A549 (cell line): ENCODE measurements at regions not wholly inside any gene's neighbourhood (a gene's known extent, or its start where the extent isn't known, plus 50 kb on each side); places are given as distances from the start of the nearest gene placed in this dataset.
A peak's percentile ranks its signal among the peaks of the same experiment; 100 is the strongest.

Experiments used
- ATAC-seq, 2 experiments: fragments of 200-7000 bp in 1 of 2; fragments of >200 bp in 1 of 2; cut with Nextera tagmentation in 1 of 2; cut with Tn5 transposase in 1 of 2; 3 replicates each; pipeline versions ENCODE4 v1.8.0 to v1.9.1; 2018 to 2020; ENCODE audit warnings: mild to moderate bottlenecking in 1 of 2, moderate library complexity in 1 of 2
- CTCF ChIA-PET: fragments of 300-600 bp; sonication (Branson Sonifier 250); formaldehyde crosslinking; extraction: SDS; loops from one replicate; lab custom pipeline; 2021; ENCODE audit warnings: antibody characterized with exemption, inconsistent platforms; lab: Yijun Ruan, JAX
- POLR2A ChIA-PET: fragments of 350-600 bp; formaldehyde crosslinking; extraction: SDS; loops from one replicate; lab custom pipeline; 2021; ENCODE audit warnings: antibody characterized with exemption, inconsistent platforms; lab: Yijun Ruan, JAX
- DNase-seq, 2 experiments: peaks; one replicate each; pipeline versions ENCODE4 v3.0.0 to v3.0.0-alpha.2; 2011 to 2016; ENCODE audit warnings: low read depth in 1 of 2, low spot score in 1 of 2
- FAIRE-seq: peaks from 2 replicates; lab custom pipeline; 2011; peaks lifted over from hg19 to GRCh38; lab: Jason Lieb, UNC
- H3K27ac ChIP-seq, 2 experiments: fragments of >200 bp; sonication (Bioruptor Twin); formaldehyde crosslinking; 3 replicates each; pipeline ENCODE4 v1.5.1; 2016 to 2017
- H3K4me1 ChIP-seq: fragments of >200 bp; sonication (Bioruptor Twin); formaldehyde crosslinking; 3 replicates; pipeline ENCODE4 v1.6.1; 2016
- H3K4me2 ChIP-seq: fragments of >200 bp; sonication (Bioruptor Twin); formaldehyde crosslinking; 3 replicates; pipeline ENCODE4 v1.6.1; 2016
- H3K4me3 ChIP-seq: fragments of >200 bp; sonication (Bioruptor Twin); formaldehyde crosslinking; 3 replicates; pipeline ENCODE4 v1.5.1; 2016
- H3K9me3 ChIP-seq: fragments of >200 bp; sonication (Bioruptor Twin); formaldehyde crosslinking; 3 replicates; pipeline ENCODE4 v1.6.1; 2016
- BHLHE40 ChIP-seq: IDR thresholded peaks from 2 replicates; pipeline ENCODE4 v1.6.1; 2012; ENCODE audit warnings: low read depth, low read length, inconsistent platforms
- CBX2 ChIP-seq: fragments of 200-600 bp; sonication (generic); IDR thresholded peaks from 2 replicates; pipeline ENCODE4 v1.6.1; 2016; ENCODE audit warnings: low read depth, mild to moderate bottlenecking, borderline replicate concordance
- CBX8 ChIP-seq: fragments of 200-600 bp; sonication (generic); IDR thresholded peaks from 2 replicates; pipeline ENCODE4 v1.6.1; 2016
- CHD2 ChIP-seq: fragments of 150-350 bp; IDR thresholded peaks from 2 replicates; pipeline ENCODE4 v1.6.1; 2014; ENCODE audit warnings: low read length; ENCODE audit not compliant: partially characterized antibody
- CHD4 ChIP-seq: fragments of 200-600 bp; sonication (generic); IDR thresholded peaks from 2 replicates; pipeline ENCODE4 v1.6.1; 2016; ENCODE audit warnings: antibody characterized with exemption, mild to moderate bottlenecking, borderline replicate concordance
- CTCF ChIP-seq: fragments of >200 bp; sonication (Bioruptor Twin); formaldehyde crosslinking; IDR thresholded peaks from 3 replicates; pipeline ENCODE4 v1.5.1; 2016
- EHF ChIP-seq: fragments of 250-450 bp; sonication (Bioruptor Pico); IDR thresholded peaks from 2 replicates; pipeline ENCODE4 v1.5.0; 2020; ENCODE audit warnings: mild to moderate bottlenecking
- EHMT2 ChIP-seq: fragments of 200-600 bp; sonication (generic); IDR thresholded peaks from 2 replicates; pipeline ENCODE4 v1.6.1; 2016; ENCODE audit warnings: antibody characterized with exemption, low read depth, mild to moderate bottlenecking, moderate library complexity
- EP300 ChIP-seq, 2 experiments: fragments of >200 bp; sonication (Bioruptor Twin); formaldehyde crosslinking; IDR thresholded peaks; 2 replicates in 1 of 2; 3 replicates in 1 of 2; pipeline ENCODE4 v1.6.1; 2016 to 2017
- ESRRA ChIP-seq: fragments of 150-350 bp; IDR thresholded peaks from 2 replicates; pipeline ENCODE4 v1.6.1; 2014; ENCODE audit warnings: mild to moderate bottlenecking, low read length, borderline replicate concordance
- FOSB ChIP-seq: fragments of 250-450 bp; sonication (Bioruptor Pico); IDR thresholded peaks from 2 replicates; pipeline ENCODE4 v1.5.0; 2020; ENCODE audit warnings: mild to moderate bottlenecking, moderate library complexity
- FOXS1 ChIP-seq: fragments of 250-450 bp; sonication (Bioruptor Pico); IDR thresholded peaks from 2 replicates; pipeline ENCODE4 v1.5.0; 2020; ENCODE audit warnings: mild to moderate bottlenecking, moderate library complexity
- GATA3 ChIP-seq: IDR thresholded peaks from 2 replicates; pipeline ENCODE4 v1.6.1; 2012; ENCODE audit warnings: borderline replicate concordance
- HDAC2 ChIP-seq: fragments of 200-600 bp; sonication (generic); IDR thresholded peaks from 2 replicates; pipeline ENCODE4 v1.6.1; 2016
- HEYL ChIP-seq: fragments of 250-450 bp; sonication (Bioruptor Pico); IDR thresholded peaks from 2 replicates; pipeline ENCODE4 v1.8.0; 2021; ENCODE audit warnings: mild to moderate bottlenecking, moderate library complexity
- HOXA7 ChIP-seq: fragments of 250-450 bp; sonication (Bioruptor Pico); IDR thresholded peaks from 2 replicates; pipeline ENCODE4 v1.5.0; 2020; ENCODE audit warnings: mild to moderate bottlenecking, moderate library complexity
- HOXB13 ChIP-seq: fragments of 250-450 bp; sonication (Bioruptor Pico); IDR thresholded peaks from 2 replicates; pipeline ENCODE4 v1.5.0; 2020; ENCODE audit warnings: low read depth, mild to moderate bottlenecking, moderate library complexity
- HOXB5 ChIP-seq: fragments of 250-450 bp; sonication (Bioruptor Pico); IDR thresholded peaks from 2 replicates; pipeline ENCODE4 v1.5.0; 2020; ENCODE audit warnings: mild to moderate bottlenecking, moderate library complexity
- JUN ChIP-seq, 2 experiments: fragments of >200 bp; sonication (Bioruptor Twin); formaldehyde crosslinking; IDR thresholded peaks; 2 replicates in 1 of 2; 3 replicates in 1 of 2; pipeline ENCODE4 v1.6.1; 2016 to 2017
- KDM1A ChIP-seq: fragments of 200-600 bp; sonication (generic); IDR thresholded peaks from 2 replicates; pipeline ENCODE4 v1.6.1; 2016; ENCODE audit warnings: low read depth, mild to moderate bottlenecking
- KDM5A ChIP-seq: fragments of 200-600 bp; sonication (generic); IDR thresholded peaks from 2 replicates; pipeline ENCODE4 v1.6.1; 2016; ENCODE audit warnings: antibody characterized with exemption, mild to moderate bottlenecking
- MYC ChIP-seq: IDR thresholded peaks from 2 replicates; pipeline ENCODE4 v1.6.1; 2012; ENCODE audit warnings: mild to moderate bottlenecking, inconsistent platforms, low read length, improper control_type of control experiment, borderline replicate concordance
- POLR2A ChIP-seq: IDR thresholded peaks from 2 replicates; pipeline ENCODE4 v1.6.1; 2012; ENCODE audit warnings: mild to moderate bottlenecking, low read length
- POLR2AphosphoS2 ChIP-seq: conservative IDR thresholded peaks from 2 replicates; pipeline ENCODE4 v1.6.1; 2012; ENCODE audit warnings: low read length, improper control_type of control experiment, inconsistent platforms
- RAD21 ChIP-seq, 2 experiments: fragments of >200 bp in 1 of 2; sonication (Bioruptor Twin) in 1 of 2; formaldehyde crosslinking in 1 of 2; IDR thresholded peaks in 1 of 2; conservative IDR thresholded peaks in 1 of 2; 2 replicates in 1 of 2; 3 replicates in 1 of 2; pipeline ENCODE4 v1.6.1; 2012 to 2018; ENCODE audit warnings: inconsistent platforms in 1 of 2
- RCOR1 ChIP-seq: fragments of 150-350 bp; IDR thresholded peaks from 2 replicates; pipeline ENCODE4 v1.6.1; 2014; ENCODE audit warnings: antibody characterized with exemption, low read length, low read depth
- RFX5 ChIP-seq: fragments of 450-650 bp; IDR thresholded peaks from 2 replicates; pipeline ENCODE4 v1.7.1; 2014; ENCODE audit warnings: antibody characterized with exemption, mild to moderate bottlenecking, moderate library complexity
- SMC3 ChIP-seq: fragments of >200 bp; sonication (Bioruptor Twin); formaldehyde crosslinking; IDR thresholded peaks from 3 replicates; pipeline ENCODE4 v1.6.1; 2018; ENCODE audit warnings: inconsistent platforms
- SREBF2 ChIP-seq: fragments of 450-650 bp; IDR thresholded peaks from 2 replicates; pipeline ENCODE4 v1.6.1; 2014; ENCODE audit warnings: mild to moderate bottlenecking, moderate library complexity
- TFCP2L1 ChIP-seq: fragments of 250-450 bp; sonication (Bioruptor Pico); IDR thresholded peaks from 2 replicates; pipeline ENCODE4 v1.5.0; 2021; ENCODE audit warnings: mild to moderate bottlenecking
- ZC3H11A ChIP-seq: fragments of 450-650 bp; IDR thresholded peaks from 2 replicates; pipeline ENCODE4 v1.6.1; 2014; ENCODE audit warnings: antibody characterized with exemption, mild to moderate bottlenecking
- ZNF302 ChIP-seq: fragments of 250-450 bp; sonication (Bioruptor Pico); IDR thresholded peaks from 2 replicates; pipeline ENCODE4 v1.9.0; 2021; ENCODE audit warnings: inconsistent platforms, mild to moderate bottlenecking, moderate library complexity
- ZSCAN20 ChIP-seq: fragments of 250-450 bp; sonication (Bioruptor Pico); IDR thresholded peaks from 2 replicates; pipeline ENCODE4 v1.8.0; 2022; ENCODE audit warnings: mild to moderate bottlenecking, moderate library complexity
- WGBS: methylation state at CpG from one replicate; pipeline ENCODE4 v1.1.6; 2017; ENCODE audit errors: missing lambda C conversion rate; 5-methylcytosine and 5-hydroxymethylcytosine counted together
- TF ChIP-seq, protein P1 (sequence below): fragments of 250-450 bp; sonication (Bioruptor Pico); IDR thresholded peaks from 2 replicates; pipeline ENCODE4 v1.5.0; 2020; ENCODE audit warnings: low read depth, mild to moderate bottlenecking, moderate library complexity
- TF ChIP-seq, protein P2 (sequence below): fragments of 250-450 bp; sonication (Bioruptor Pico); IDR thresholded peaks from 2 replicates; pipeline ENCODE4 v1.5.0; 2021; ENCODE audit warnings: mild to moderate bottlenecking, moderate library complexity, borderline replicate concordance
- TF ChIP-seq, protein P3 (sequence below): fragments of >200 bp; sonication (Bioruptor Twin); formaldehyde crosslinking; IDR thresholded peaks from 2 replicates; pipeline ENCODE4 v1.6.1; 2016
- TF ChIP-seq, protein P4 (sequence below): IDR thresholded peaks from 2 replicates; pipeline ENCODE4 v1.6.1; 2012; ENCODE audit warnings: low read depth, borderline replicate concordance

- 3% methylated on average over 11 of the region's 11 CpGs for WGBS
- Histone ChIP-seq H3K9me3 (peaks cover 4% of the 10 kb centered on the region; the same call in 1 of the 3 replicates), H3K27ac (peak overlapping the region; percentile 97 to 98), H3K4me2 (peak overlapping the region; percentile 79), H3K4me1 (peaks cover 70% of the 10 kb centered on the region), H3K4me3 (peak overlapping the region; percentile 19; the same call in 1 of the 3 replicates)
- DNase-seq, result peak; percentile 35 to 91
- CTCF ChIA-PET, result interaction anchor here (0.8 to 1.9 kb wide), 4 partner anchors 83 to 334 kb away, joined by 3 to 4 read pairs (median 4); no protein-coding TSS in a partner anchor
- FAIRE-seq, result no peak
- POLR2A ChIA-PET, result interaction anchor here (0.7 to 1.5 kb wide), 10 partner anchors 10 to 1014 kb away, joined by 3 to 20 read pairs (median 4); partner anchors contain the start of genes BOD1L1 and CPEB2
- peak; percentile 92 to 93 for ATAC-seq
- TF ChIP-seq POLR2AphosphoS2, result no peak
- no peak for TF ChIP-seq HOXA7 (CRISPR knock-in tag)
- no peak for TF ChIP-seq POLR2A
- TF ChIP-seq, protein P1, sequence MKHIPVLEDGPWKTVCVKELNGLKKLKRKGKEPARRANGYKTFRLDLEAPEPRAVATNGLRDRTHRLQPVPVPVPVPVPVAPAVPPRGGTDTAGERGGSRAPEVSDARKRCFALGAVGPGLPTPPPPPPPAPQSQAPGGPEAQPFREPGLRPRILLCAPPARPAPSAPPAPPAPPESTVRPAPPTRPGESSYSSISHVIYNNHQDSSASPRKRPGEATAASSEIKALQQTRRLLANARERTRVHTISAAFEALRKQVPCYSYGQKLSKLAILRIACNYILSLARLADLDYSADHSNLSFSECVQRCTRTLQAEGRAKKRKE, result no peak
- TF ChIP-seq JUN (IDR thresholded peaks at IDR 0.05), result peak; percentile 97
- TF ChIP-seq ZSCAN20 (CRISPR knock-in tag), result 0 out of 2 replicates have a peak, but pooled peaks have one; percentile 14
- peak; percentile 24 to 71 for TF ChIP-seq RAD21 (conservative IDR thresholded peaks at IDR 0.05 in 1 of 2, IDR thresholded peaks at IDR 0.05 in 1 of 2)
- TF ChIP-seq FOXS1, result peak; percentile 76; the same call in 1 of the 2 replicates
- TF ChIP-seq, protein P2, sequence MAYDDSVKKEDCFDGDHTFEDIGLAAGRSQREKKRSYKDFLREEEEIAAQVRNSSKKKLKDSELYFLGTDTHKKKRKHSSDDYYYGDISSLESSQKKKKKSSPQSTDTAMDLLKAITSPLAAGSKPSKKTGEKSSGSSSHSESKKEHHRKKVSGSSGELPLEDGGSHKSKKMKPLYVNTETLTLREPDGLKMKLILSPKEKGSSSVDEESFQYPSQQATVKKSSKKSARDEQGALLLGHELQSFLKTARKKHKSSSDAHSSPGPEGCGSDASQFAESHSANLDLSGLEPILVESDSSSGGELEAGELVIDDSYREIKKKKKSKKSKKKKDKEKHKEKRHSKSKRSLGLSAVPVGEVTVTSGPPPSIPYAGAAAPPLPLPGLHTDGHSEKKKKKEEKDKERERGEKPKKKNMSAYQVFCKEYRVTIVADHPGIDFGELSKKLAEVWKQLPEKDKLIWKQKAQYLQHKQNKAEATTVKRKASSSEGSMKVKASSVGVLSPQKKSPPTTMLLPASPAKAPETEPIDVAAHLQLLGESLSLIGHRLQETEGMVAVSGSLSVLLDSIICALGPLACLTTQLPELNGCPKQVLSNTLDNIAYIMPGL (CRISPR knock-in tag), result no peak
- TF ChIP-seq ZC3H11A, result no peak
- no peak for TF ChIP-seq HOXB5 (CRISPR knock-in tag)
- TF ChIP-seq EP300 (IDR thresholded peaks at IDR 0.05), result peak; percentile 96 to 97
- TF ChIP-seq HOXB13 (CRISPR knock-in tag), result no peak
- TF ChIP-seq EHF (CRISPR knock-in tag), result no peak
- TF ChIP-seq CHD4, result no peak
- no peak for TF ChIP-seq HDAC2
- TF ChIP-seq RFX5, result no peak
- no peak for TF ChIP-seq CBX8
- TF ChIP-seq KDM1A, result no peak
- TF ChIP-seq ZNF302, result no peak
- TF ChIP-seq, protein P3, sequence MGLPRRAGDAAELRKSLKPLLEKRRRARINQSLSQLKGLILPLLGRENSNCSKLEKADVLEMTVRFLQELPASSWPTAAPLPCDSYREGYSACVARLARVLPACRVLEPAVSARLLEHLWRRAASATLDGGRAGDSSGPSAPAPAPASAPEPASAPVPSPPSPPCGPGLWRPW, result peak; percentile 90
- no peak for TF ChIP-seq BHLHE40
- no peak for TF ChIP-seq KDM5A
- no peak for TF ChIP-seq CHD2
- TF ChIP-seq EHMT2, result no peak
- no peak for TF ChIP-seq FOSB (CRISPR knock-in tag)
- TF ChIP-seq MYC, result no peak
- TF ChIP-seq CBX2, result no peak
- no peak for TF ChIP-seq ESRRA
- no peak for TF ChIP-seq SREBF2
- TF ChIP-seq TFCP2L1 (CRISPR knock-in tag), result no peak
- TF ChIP-seq RCOR1, result no peak
- peak; percentile 48 for TF ChIP-seq SMC3
- no peak for TF ChIP-seq CTCF
- TF ChIP-seq, protein P4, sequence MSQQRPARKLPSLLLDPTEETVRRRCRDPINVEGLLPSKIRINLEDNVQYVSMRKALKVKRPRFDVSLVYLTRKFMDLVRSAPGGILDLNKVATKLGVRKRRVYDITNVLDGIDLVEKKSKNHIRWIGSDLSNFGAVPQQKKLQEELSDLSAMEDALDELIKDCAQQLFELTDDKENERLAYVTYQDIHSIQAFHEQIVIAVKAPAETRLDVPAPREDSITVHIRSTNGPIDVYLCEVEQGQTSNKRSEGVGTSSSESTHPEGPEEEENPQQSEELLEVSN, result no peak
- TF ChIP-seq HEYL, result no peak
- peak; percentile 97 for TF ChIP-seq GATA3
Observed at GRCh38 chr4:13988353-13989305, 361.1 kb upstream of the BOD1L1 start.
